ENCODE measurements at regions not wholly inside any gene's neighbourhood (a gene's known extent, or its start where the extent isn't known, plus 50 kb on each side); places are given as distances from the start of the nearest gene placed in this dataset.
A peak's percentile ranks its signal among the peaks of the same experiment; 100 is the strongest.

DNA sequence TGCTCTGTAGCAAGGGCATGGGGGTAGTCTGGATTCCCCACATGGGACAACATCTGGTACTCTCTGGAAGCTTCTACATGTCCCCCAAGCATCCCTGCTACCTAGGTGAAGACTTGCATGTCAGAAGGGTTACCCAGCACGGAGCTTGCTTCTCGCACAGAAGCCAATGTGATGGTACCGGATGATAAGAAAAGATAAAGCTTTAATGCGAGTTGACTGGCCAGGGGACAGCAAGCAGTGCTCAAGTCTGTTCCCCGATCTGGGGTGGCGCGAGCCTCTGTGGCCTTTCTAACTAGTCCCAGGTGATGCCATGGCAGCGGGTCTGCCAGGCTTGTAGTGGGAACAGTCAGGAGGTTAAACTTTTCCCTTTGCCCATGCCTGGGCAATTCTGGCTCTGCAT lies 70.0 kb upstream of the TIAM2 start:
- no peaks in the 10 kb centered on the region for H3K27me3 Mint-ChIP-seq (ENCODE audit: low read depth)
- no peaks in the 10 kb centered on the region for H3K36me3 Mint-ChIP-seq (ENCODE audit: low read depth)
- no peak overlapping the region for H3K4me3 Mint-ChIP-seq
- H3K9me3 Mint-ChIP-seq = no peaks in the 10 kb centered on the region
- TF ChIP-seq, protein P1, sequence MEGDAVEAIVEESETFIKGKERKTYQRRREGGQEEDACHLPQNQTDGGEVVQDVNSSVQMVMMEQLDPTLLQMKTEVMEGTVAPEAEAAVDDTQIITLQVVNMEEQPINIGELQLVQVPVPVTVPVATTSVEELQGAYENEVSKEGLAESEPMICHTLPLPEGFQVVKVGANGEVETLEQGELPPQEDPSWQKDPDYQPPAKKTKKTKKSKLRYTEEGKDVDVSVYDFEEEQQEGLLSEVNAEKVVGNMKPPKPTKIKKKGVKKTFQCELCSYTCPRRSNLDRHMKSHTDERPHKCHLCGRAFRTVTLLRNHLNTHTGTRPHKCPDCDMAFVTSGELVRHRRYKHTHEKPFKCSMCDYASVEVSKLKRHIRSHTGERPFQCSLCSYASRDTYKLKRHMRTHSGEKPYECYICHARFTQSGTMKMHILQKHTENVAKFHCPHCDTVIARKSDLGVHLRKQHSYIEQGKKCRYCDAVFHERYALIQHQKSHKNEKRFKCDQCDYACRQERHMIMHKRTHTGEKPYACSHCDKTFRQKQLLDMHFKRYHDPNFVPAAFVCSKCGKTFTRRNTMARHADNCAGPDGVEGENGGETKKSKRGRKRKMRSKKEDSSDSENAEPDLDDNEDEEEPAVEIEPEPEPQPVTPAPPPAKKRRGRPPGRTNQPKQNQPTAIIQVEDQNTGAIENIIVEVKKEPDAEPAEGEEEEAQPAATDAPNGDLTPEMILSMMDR (IDR thresholded peaks at IDR 0.05; ENCODE audit: unreplicated experiment in 3 of 3) = no peak
- no peak overlapping the region for H3K27ac Mint-ChIP-seq
- peaks cover 13% of the 10 kb centered on the region for H3K4me1 Mint-ChIP-seq

DNA sequence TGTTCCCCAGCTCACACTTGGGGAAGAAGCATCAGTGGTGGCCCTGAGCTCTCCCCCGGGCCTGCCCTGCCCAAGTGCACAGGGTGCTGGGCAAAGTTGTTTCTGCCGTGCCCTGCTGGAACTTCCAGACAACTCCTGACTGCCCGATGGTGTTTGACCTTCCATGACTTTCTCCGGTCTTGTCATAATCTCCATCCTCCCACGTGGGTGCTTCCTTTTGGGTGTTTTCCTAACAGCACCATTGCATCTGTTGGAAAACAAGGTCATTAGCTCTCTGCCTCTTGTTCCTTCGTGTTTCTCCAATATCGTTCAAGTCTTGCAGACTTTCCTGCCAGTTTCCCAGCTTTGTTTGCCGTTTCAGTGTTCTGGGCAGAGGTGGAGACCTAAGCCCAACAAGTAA lies 68.7 kb upstream of the TIAM2 start:
- Mint-ChIP-seq H3K36me3 (ENCODE audit: low read depth) (no peaks in the 10 kb centered on the region), H3K27ac (no peak overlapping the region), H3K4me3 (no peak overlapping the region), H3K4me1 (peaks cover 17% of the 10 kb centered on the region), H3K9me3 (no peaks in the 10 kb centered on the region), H3K27me3 (ENCODE audit: low read depth) (peaks cover 3% of the 10 kb centered on the region)
- TF ChIP-seq, protein P1 (IDR thresholded peaks at IDR 0.05; ENCODE audit: unreplicated experiment in 3 of 3) = no peak

DNA sequence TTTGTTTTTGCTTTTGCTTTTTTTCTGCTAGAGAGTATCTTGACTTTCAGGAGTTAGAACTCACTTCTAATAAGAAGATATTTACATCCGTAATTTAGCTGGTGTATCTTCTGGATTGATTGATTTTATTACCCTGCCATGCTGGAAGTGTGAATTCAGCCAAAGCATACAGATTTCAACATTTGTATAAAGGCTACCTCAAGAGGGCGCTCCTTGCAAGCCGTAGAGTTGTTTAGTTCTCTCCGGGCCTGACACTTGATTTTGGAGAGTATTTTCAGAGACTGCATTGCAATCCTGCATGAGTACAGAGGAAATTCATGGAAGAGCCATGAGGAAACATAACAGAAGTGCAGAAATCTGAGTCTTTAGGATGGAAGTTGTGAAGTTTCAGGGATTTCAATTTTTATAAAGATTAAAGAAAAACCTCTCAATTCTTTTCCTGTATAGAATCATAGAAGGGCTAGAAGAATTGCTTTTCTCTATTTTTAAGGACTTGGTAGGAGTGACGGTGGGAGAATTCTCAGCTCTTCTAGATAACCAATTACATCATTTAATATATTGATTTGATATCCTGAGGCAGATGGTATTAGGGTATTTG lies 66.7 kb upstream of the TIAM2 start:
- peaks cover 3% of the 10 kb centered on the region for H3K27me3 Mint-ChIP-seq (ENCODE audit: low read depth)
- H3K27ac Mint-ChIP-seq = peak overlapping the region in 2 of 3 experiments; percentile 7 to 12
- no peak overlapping the region for H3K4me3 Mint-ChIP-seq
- no peaks in the 10 kb centered on the region for H3K36me3 Mint-ChIP-seq (ENCODE audit: low read depth)
- TF ChIP-seq, protein P1 (IDR thresholded peaks at IDR 0.05; ENCODE audit: unreplicated experiment in 3 of 3) = peak; percentile 75 to 91 (median 82)
- no peaks in the 10 kb centered on the region for H3K9me3 Mint-ChIP-seq
- H3K4me1 Mint-ChIP-seq = peaks cover 31% of the 10 kb centered on the region

DNA sequence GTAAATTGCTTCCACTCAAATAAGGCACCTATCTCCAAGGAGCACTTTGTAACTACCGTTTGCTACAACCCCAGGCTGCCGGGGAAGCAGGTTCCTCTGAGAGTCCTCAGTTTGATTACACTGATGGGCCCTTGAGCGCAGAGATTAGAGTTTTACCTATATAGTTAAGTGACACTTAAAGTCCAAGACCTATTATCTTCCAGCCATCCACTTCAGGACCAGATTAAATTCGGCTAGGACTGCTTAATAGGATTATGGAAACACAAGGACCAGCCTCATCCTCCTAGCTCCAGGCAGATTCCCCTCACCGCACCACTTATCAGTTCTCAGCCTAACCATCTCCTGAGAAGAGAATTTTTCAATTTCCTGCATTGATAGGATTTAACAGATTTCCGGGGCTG lies 64.7 kb upstream of the TIAM2 start:
- TF ChIP-seq, protein P1 (IDR thresholded peaks at IDR 0.05; ENCODE audit: unreplicated experiment in 3 of 3) = no peak
- Mint-ChIP-seq H3K4me1 (peaks cover 32% of the 10 kb centered on the region), H3K27ac (peak overlapping the region in 2 of 3 experiments; percentile 11 to 55), H3K9me3 (no peaks in the 10 kb centered on the region), H3K36me3 (ENCODE audit: low read depth) (no peaks in the 10 kb centered on the region), H3K4me3 (no peak overlapping the region), H3K27me3 (ENCODE audit: low read depth) (peaks cover 3% of the 10 kb centered on the region)

DNA sequence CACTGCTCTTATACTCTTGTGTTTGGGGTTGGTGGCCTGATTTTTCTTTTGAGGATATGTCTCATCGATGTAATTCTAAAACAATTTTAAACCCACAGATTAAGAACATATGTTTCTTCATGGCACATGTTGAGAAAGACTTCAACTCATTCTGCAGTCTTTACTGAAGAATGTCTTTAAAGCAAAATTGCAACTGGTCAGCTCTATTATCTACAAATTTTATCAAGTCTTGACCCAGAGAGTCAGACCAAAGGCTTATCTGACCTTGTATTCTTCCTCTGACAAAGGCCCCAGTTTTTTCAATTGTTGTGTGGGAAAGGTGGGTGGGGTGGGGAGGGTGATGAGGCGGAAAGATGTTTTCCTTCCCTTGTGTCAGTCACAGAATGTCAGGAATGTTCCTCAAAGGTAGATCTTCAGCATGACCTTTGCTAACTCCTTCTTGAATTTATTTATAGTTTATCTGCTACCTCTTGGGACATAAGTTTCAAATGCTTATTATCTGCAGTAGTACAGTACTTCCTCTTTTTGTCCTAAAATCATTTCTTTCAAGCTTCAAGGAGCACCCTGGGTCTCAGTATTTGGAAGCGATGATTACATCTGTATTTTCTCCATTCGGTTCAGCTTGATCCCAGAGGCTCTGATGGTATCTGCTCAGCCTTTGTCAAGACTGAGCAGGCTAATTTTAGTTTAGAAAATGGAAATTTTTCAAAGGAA lies 63.2 kb upstream of the TIAM2 start:
- Mint-ChIP-seq H3K36me3 (ENCODE audit: low read depth) (no peaks in the 10 kb centered on the region), H3K9me3 (no peaks in the 10 kb centered on the region), H3K4me3 (no peak overlapping the region), H3K4me1 (peaks cover 32% of the 10 kb centered on the region), H3K27ac (peak overlapping the region in 2 of 3 experiments; percentile 11 to 29), H3K27me3 (ENCODE audit: low read depth) (peaks cover 3% of the 10 kb centered on the region)
- TF ChIP-seq, protein P1 (IDR thresholded peaks at IDR 0.05; ENCODE audit: unreplicated experiment in 3 of 3) = no peak

All from nephron (organoid).